ENCODE measurements at regions not wholly inside any gene's neighbourhood (a gene's known extent, or its start where the extent isn't known, plus 50 kb on each side); places are given as distances from the start of the nearest gene placed in this dataset.

DNA sequence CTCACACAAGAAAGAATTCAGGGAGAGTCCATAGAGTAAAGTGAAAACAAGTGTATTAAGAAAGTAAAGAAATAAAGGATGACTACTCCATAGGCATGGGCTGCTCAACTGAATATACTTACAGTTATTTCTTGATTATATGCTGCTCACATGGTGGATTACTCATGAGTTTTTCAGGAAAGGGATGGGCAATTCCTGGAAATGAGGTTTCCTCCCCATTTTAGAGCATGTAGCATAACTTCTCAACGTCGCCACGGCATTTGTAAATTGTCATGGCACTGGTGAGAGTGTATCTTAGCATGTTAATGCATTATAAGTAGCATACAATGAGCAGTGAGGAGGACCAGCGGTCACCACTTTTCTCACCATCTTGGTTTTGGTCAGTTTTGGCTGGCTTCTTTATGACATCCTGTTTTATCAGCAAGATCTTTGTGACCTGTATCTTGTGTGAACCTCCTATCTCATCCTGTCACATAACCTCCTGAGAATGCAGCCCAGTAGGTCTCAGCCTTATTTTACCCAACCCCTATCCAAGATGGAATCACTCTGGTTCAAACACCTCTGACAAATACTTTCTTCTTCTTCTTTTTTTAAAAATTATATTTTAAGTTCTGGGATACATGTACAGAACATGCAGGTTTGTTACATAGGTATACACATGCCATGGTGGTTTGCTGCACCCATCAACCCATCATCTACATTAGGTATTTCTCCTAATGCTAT lies 849.7 kb downstream of the TBL1XR1 start:
- in situ Hi-C loops (cut with HindIII; ENCODE audit: extremely low pct_ligation_motif_present, low pct_unique_long_range_greater_than_20kb) = no loop called here
- TF ChIP-seq NFE2L1 (CRISPR knock-in tag; IDR thresholded peaks at IDR 0.05; ENCODE audit: borderline replicate concordance) (no peak), TP53 (CRISPR knock-in tag; conservative IDR thresholded peaks at IDR 0.05) (no peak), ZNF446 (CRISPR knock-in tag; IDR thresholded peaks at IDR 0.05) (no peak), ZEB1 (IDR thresholded peaks at IDR 0.05; ENCODE audit: insufficient replicate concordance, low read depth) (no peak), ZNF546 (CRISPR knock-in tag; conservative IDR thresholded peaks at IDR 0.05) (no peak), ERF (CRISPR knock-in tag; IDR thresholded peaks at IDR 0.05) (no peak), MAFG (CRISPR knock-in tag; IDR thresholded peaks at IDR 0.05) (no peak), ATF7 (IDR thresholded peaks at IDR 0.05) (no peak), ATF7 (CRISPR knock-in tag; IDR thresholded peaks at IDR 0.05) (no peak), AKAP8 (CRISPR knock-in tag; IDR thresholded peaks at IDR 0.05) (no peak), ZNF207 (IDR thresholded peaks at IDR 0.05; ENCODE audit: borderline replicate concordance) (no peak), NFIB (CRISPR knock-in tag; IDR thresholded peaks at IDR 0.05; ENCODE audit: borderline replicate concordance) (no peak)
- CTCF ChIA-PET (ENCODE audit: low intra/inter-chr PET ratio, low total read pairs) = no interaction called here

More for the DNA sequence above, 849.7 kb downstream of the TBL1XR1 start:
- intact Hi-C loops (cut with micrococcal nuclease; ENCODE audit: unreplicated experiment) = no loop called here
- Histone ChIP-seq H3K4me3 (replicated peaks in 1 of 3; ENCODE audit: insufficient read depth in 1 of 3, low read depth in 2 of 3, low read length in 3 of 3) (no peak overlapping the region), H3K4me1 (ENCODE audit: insufficient read depth, low read length) (no peaks in the 10 kb centered on the region), H2AFZ (ENCODE audit: low read length) (no peak overlapping the region), H3K9ac (ENCODE audit: insufficient read depth, low read depth, low read length) (no peak overlapping the region), H3K4me2 (ENCODE audit: low read depth, low read length) (no peak overlapping the region), H3K79me2 (ENCODE audit: insufficient read depth, low read length) (no peaks in the 10 kb centered on the region), H4K20me1 (ENCODE audit: insufficient read depth, low read length) (no peaks in the 10 kb centered on the region), H3K27ac (ENCODE audit: extremely low read length, insufficient read depth, low read length) (no peak overlapping the region), H3K9me3 (ENCODE audit: low read length) (peaks cover 72% of the 10 kb centered on the region), H3K36me3 (replicated peaks in 1 of 2; ENCODE audit: control insufficient read depth in 1 of 2, insufficient read depth in 2 of 2, low read length in 2 of 2) (no peaks in the 10 kb centered on the region), H3K27me3 (ENCODE audit: control insufficient read depth in 1 of 2, insufficient read depth in 2 of 2, low read length in 2 of 2) (no peaks in the 10 kb centered on the region)
- FAIRE-seq (no peak), DNase-seq (ENCODE audit: low spot score) (no peak), ATAC-seq (no peak)
- WGBS (ENCODE audit: low lambda C conversion rate) = 8% methylated on average over 4 of the region's 4 CpGs
- BruUV-seq (replicated peaks) = no TSS peak
- POLR2A ChIA-PET = no interaction called here
